WTC11 (cell line): ENCODE measurements at regions not wholly inside any gene's neighbourhood (a gene's known extent, or its start where the extent isn't known, plus 50 kb on each side); places are given as distances from the start of the nearest gene placed in this dataset.

ENCODE experiments used
- ATF6 ChIP-seq: sonication (generic); formaldehyde crosslinking; IDR thresholded peaks from 2 replicates; pipeline ENCODE4 v1.8.1; 2023; ENCODE audit warnings: mild to moderate bottlenecking, missing genetic modification reagents
- CBFB ChIP-seq: sonication (generic); formaldehyde crosslinking; IDR thresholded peaks from 2 replicates; pipeline ENCODE4 v1.8.1; 2022; ENCODE audit warnings: mild to moderate bottlenecking, low read depth, missing genetic modification reagents
- CREB1 ChIP-seq: sonication (generic); formaldehyde crosslinking; IDR thresholded peaks from 2 replicates; pipeline ENCODE4 v1.8.0; 2023; ENCODE audit warnings: mild to moderate bottlenecking, missing genetic modification reagents
- ETV6 ChIP-seq: sonication (generic); formaldehyde crosslinking; IDR thresholded peaks from 2 replicates; pipeline ENCODE4 v1.8.1; 2022; ENCODE audit warnings: mild to moderate bottlenecking, missing genetic modification reagents
- NR1H2 ChIP-seq: sonication (generic); formaldehyde crosslinking; IDR thresholded peaks from 2 replicates; pipeline ENCODE4 v1.9.0; 2021; ENCODE audit warnings: mild to moderate bottlenecking, moderate library complexity, missing genetic modification reagents
- SMAD4 ChIP-seq: sonication (generic); formaldehyde crosslinking; IDR thresholded peaks from 2 replicates; pipeline ENCODE4 v1.8.0; 2022; ENCODE audit warnings: mild to moderate bottlenecking, missing genetic modification reagents
- ZNF317 ChIP-seq: sonication (generic); formaldehyde crosslinking; IDR thresholded peaks from 2 replicates; pipeline ENCODE4 v1.8.1; 2023; ENCODE audit warnings: low read depth, mild to moderate bottlenecking, moderate library complexity, missing genetic modification reagents, borderline replicate concordance
- ZNF423 ChIP-seq: fragments of 250-450 bp; sonication (Bioruptor Pico); IDR thresholded peaks from 2 replicates; pipeline ENCODE4 v2.1.2; 2022; ENCODE audit warnings: mild to moderate bottlenecking, moderate library complexity
- TF ChIP-seq, protein P1 (sequence below): fragments of 200-600 bp; IDR thresholded peaks from 2 replicates; pipeline ENCODE4 v1.8.0; 2022; ENCODE audit warnings: antibody characterized with exemption
- TF ChIP-seq, protein P2 (sequence below): sonication (generic); formaldehyde crosslinking; IDR thresholded peaks from 2 replicates; pipeline ENCODE4 v1.8.0; 2022; ENCODE audit warnings: mild to moderate bottlenecking, missing genetic modification reagents

DNA sequence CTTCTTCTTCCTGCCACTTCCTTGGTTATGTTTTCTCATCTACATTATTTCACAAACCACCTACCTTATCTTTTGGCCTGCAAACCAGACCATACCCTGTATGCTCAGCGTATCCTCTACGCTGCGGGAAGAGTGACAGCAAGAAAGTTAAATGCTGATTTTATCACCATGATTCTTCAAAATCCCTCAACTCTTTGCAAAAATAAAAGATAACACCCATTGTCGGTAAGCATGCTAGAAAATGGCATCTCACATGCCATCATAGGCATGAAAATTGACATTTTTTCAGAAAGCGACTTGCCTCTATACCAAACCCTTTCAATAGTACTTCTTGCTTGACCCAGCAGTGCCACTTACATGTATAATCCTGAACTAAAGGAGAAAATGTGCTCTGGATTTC lies 102.0 kb downstream of the HPGD start:
- TF ChIP-seq, protein P1, sequence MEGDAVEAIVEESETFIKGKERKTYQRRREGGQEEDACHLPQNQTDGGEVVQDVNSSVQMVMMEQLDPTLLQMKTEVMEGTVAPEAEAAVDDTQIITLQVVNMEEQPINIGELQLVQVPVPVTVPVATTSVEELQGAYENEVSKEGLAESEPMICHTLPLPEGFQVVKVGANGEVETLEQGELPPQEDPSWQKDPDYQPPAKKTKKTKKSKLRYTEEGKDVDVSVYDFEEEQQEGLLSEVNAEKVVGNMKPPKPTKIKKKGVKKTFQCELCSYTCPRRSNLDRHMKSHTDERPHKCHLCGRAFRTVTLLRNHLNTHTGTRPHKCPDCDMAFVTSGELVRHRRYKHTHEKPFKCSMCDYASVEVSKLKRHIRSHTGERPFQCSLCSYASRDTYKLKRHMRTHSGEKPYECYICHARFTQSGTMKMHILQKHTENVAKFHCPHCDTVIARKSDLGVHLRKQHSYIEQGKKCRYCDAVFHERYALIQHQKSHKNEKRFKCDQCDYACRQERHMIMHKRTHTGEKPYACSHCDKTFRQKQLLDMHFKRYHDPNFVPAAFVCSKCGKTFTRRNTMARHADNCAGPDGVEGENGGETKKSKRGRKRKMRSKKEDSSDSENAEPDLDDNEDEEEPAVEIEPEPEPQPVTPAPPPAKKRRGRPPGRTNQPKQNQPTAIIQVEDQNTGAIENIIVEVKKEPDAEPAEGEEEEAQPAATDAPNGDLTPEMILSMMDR, result no peak
- TF ChIP-seq ETV6 (CRISPR knock-in tag), result no peak
- TF ChIP-seq, protein P2, sequence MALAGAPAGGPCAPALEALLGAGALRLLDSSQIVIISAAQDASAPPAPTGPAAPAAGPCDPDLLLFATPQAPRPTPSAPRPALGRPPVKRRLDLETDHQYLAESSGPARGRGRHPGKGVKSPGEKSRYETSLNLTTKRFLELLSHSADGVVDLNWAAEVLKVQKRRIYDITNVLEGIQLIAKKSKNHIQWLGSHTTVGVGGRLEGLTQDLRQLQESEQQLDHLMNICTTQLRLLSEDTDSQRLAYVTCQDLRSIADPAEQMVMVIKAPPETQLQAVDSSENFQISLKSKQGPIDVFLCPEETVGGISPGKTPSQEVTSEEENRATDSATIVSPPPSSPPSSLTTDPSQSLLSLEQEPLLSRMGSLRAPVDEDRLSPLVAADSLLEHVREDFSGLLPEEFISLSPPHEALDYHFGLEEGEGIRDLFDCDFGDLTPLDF (CRISPR knock-in tag), result no peak
- TF ChIP-seq SMAD4 (CRISPR knock-in tag), result no peak
- no peak for TF ChIP-seq CREB1 (CRISPR knock-in tag)
- no peak for TF ChIP-seq ZNF317
- TF ChIP-seq ATF6 (CRISPR knock-in tag), result no peak
- no peak for TF ChIP-seq NR1H2 (CRISPR knock-in tag)
- no peak for TF ChIP-seq ZNF423 (CRISPR knock-in tag)
- TF ChIP-seq CBFB (CRISPR knock-in tag), result no peak
